Ishikawa (cell line): ENCODE measurements at regions not wholly inside any gene's neighbourhood (a gene's known extent, or its start where the extent isn't known, plus 50 kb on each side); places are given as distances from the start of the nearest gene placed in this dataset.

Source experiments
- CEBPB ChIP-seq: IDR thresholded peaks from 2 replicates; pipeline ENCODE4 v1.6.1; 2012
- CREB1 ChIP-seq: IDR thresholded peaks from 2 replicates; pipeline ENCODE4 v1.6.1; 2012; ENCODE audit warnings: low read depth
- EGR1 ChIP-seq: IDR thresholded peaks from 2 replicates; pipeline ENCODE4 v1.6.1; 2012
- EP300 ChIP-seq: IDR thresholded peaks from 2 replicates; pipeline ENCODE4 v1.6.1; 2012; ENCODE audit warnings: borderline replicate concordance
- FOXM1 ChIP-seq: IDR thresholded peaks from 2 replicates; pipeline ENCODE4 v1.6.1; 2012; ENCODE audit warnings: low read depth, borderline replicate concordance
- MAX ChIP-seq: IDR thresholded peaks from 2 replicates; pipeline ENCODE4 v1.6.1; 2012
- NFIC ChIP-seq: IDR thresholded peaks from 2 replicates; pipeline ENCODE4 v1.6.1; 2012
- RAD21 ChIP-seq: IDR thresholded peaks from 2 replicates; pipeline ENCODE4 v1.6.1; 2012; ENCODE audit warnings: low read depth
- REST ChIP-seq: IDR thresholded peaks from 2 replicates; pipeline ENCODE4 v1.6.1; 2012; ENCODE audit warnings: low read depth, mild to moderate bottlenecking
- TAF1 ChIP-seq: IDR thresholded peaks from 2 replicates; pipeline ENCODE4 v1.6.1; 2012; ENCODE audit warnings: low read depth, mild to moderate bottlenecking
- TCF12 ChIP-seq: IDR thresholded peaks from 2 replicates; pipeline ENCODE4 v1.6.1; 2012; ENCODE audit warnings: low read depth
- TEAD4 ChIP-seq: IDR thresholded peaks from 2 replicates; pipeline ENCODE4 v1.6.1; 2012
- USF1 ChIP-seq: IDR thresholded peaks from 2 replicates; pipeline ENCODE4 v1.6.1; 2012
- YY1 ChIP-seq: IDR thresholded peaks from 2 replicates; pipeline ENCODE4 v1.6.1; 2012; ENCODE audit warnings: low read depth
- ZBTB7A ChIP-seq: IDR thresholded peaks from 2 replicates; pipeline ENCODE4 v1.6.1; 2012; ENCODE audit warnings: low read depth

GRCh38 chr18:77894060-77894459 lies 644.4 kb downstream of the GALR1 start:
- TF ChIP-seq NFIC (no peak), EGR1 (no peak), CEBPB (no peak), TCF12 (no peak), ZBTB7A (no peak), EP300 (no peak), YY1 (no peak), USF1 (no peak), FOXM1 (no peak), MAX (no peak)

GRCh38 chr18:77895250-77895649 lies 645.6 kb downstream of the GALR1 start:
- TF ChIP-seq EP300 (no peak), CEBPB (no peak), ZBTB7A (no peak), RAD21 (no peak)

GRCh38 chr18:77896586-77897252 lies 647.1 kb downstream of the GALR1 start:
- no peak for TF ChIP-seq REST
- TF ChIP-seq FOXM1, result no peak
- TF ChIP-seq MAX, result no peak
- no peak for TF ChIP-seq CREB1
- TF ChIP-seq TEAD4, result no peak
- TF ChIP-seq EP300, result no peak
- TF ChIP-seq TAF1, result no peak
- no peak for TF ChIP-seq EGR1
- no peak for TF ChIP-seq RAD21
- no peak for TF ChIP-seq YY1

GRCh38 chr18:77897606-77898005 lies 648.0 kb downstream of the GALR1 start:
- no peak for TF ChIP-seq YY1
- no peak for TF ChIP-seq FOXM1
- no peak for TF ChIP-seq CEBPB
- TF ChIP-seq ZBTB7A, result no peak
- TF ChIP-seq MAX, result no peak
- TF ChIP-seq REST, result no peak
- TF ChIP-seq EGR1, result no peak
- no peak for TF ChIP-seq TAF1

- TF ChIP-seq RAD21 (peak; percentile 44; the same call in 1 of the 2 replicates), NFIC (no peak)
Measured at GRCh38 chr18:77899972-77900754, 650.5 kb downstream of the GALR1 start.

GRCh38 chr18:77905011-77905410 lies 655.4 kb downstream of the GALR1 start:
- TF ChIP-seq ZBTB7A (no peak), CEBPB (no peak), NFIC (no peak), RAD21 (no peak), FOXM1 (no peak), EGR1 (no peak), TAF1 (no peak), MAX (no peak), YY1 (no peak), REST (no peak), CREB1 (no peak), TCF12 (no peak), EP300 (no peak), USF1 (no peak), TEAD4 (no peak)
